ENCODE measurements at regions not wholly inside any gene's neighbourhood (a gene's known extent, or its start where the extent isn't known, plus 50 kb on each side); places are given as distances from the start of the nearest gene placed in this dataset.

DNA sequence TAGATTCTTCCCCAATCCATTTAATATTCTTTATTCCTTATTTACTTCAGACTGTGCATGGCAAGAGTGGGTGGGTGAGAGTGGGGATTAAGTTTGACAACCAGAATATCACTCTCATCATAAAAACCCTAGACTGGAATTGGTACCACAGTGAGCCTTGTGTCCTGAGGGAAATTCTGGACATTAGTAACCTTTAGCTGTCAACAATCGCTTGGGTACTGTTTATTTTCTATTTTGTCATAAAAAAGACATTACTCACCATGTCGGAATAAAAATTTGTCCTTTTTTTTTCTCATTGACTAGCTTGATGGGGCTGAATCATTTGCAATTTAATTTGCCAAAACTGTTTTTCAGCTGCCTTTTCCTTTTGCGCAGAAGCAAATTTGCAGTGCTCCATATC is 176.1 kb upstream of the SEMA3C start:
- intact Hi-C loops (cut with DNase I; ENCODE audit: low total_unique reads) = no loop called here
- no peak for DNase-seq (ENCODE audit: low spot score in 2 of 2)
- no peak for TF ChIP-seq POLR2A (IDR thresholded peaks at IDR 0.05)
- TF ChIP-seq, protein P1, sequence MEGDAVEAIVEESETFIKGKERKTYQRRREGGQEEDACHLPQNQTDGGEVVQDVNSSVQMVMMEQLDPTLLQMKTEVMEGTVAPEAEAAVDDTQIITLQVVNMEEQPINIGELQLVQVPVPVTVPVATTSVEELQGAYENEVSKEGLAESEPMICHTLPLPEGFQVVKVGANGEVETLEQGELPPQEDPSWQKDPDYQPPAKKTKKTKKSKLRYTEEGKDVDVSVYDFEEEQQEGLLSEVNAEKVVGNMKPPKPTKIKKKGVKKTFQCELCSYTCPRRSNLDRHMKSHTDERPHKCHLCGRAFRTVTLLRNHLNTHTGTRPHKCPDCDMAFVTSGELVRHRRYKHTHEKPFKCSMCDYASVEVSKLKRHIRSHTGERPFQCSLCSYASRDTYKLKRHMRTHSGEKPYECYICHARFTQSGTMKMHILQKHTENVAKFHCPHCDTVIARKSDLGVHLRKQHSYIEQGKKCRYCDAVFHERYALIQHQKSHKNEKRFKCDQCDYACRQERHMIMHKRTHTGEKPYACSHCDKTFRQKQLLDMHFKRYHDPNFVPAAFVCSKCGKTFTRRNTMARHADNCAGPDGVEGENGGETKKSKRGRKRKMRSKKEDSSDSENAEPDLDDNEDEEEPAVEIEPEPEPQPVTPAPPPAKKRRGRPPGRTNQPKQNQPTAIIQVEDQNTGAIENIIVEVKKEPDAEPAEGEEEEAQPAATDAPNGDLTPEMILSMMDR (IDR thresholded peaks at IDR 0.05) = no peak
- 69 to 76% methylated on average over 3 of the region's 3 CpGs for WGBS, 2 donors
- H3K4me3 ChIP-seq (ENCODE audit: low read depth, poor library complexity, severe bottlenecking) = no peak overlapping the region

DNA sequence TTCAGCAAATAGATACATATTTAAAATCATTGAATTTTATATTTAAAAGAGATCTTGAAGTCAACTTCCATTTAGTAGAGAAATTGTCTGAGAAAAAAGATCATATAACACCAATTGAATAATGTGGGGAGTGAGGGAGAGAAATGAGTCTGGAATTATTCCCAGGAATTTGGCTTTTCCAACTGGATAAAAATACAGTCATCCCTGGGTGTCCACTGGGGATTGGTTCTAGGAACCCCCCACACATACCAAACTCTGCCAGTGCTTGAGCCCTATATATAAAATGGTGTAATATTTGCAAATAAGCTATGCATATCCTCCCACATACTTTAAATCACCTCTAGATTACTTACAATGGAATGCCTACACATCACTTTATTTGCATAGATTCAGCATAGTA is 162.8 kb upstream of the SEMA3C start:
- intact Hi-C loops (cut with DNase I; ENCODE audit: low total_unique reads) = no loop called here

DNA sequence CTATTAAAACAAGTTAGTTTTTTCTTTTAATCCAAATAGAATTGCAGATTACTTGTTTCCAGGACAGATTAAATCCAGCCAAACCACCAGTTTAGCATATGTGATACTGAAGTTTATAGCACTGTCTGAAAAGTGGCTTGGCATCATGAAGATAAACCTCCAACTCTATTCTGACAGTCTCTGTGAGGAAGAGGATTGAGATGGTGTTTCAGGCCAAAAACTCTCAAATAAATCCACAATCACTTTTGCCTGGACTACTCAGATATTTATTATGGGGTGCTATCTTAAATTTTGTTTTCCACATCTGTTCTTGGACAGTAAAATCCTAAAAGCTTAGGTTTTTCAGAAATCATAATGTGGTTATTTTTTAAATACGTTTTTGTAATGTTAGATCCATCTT is 161.7 kb upstream of the SEMA3C start:
- no peak for DNase-seq (ENCODE audit: low spot score in 2 of 2)
- intact Hi-C loops (cut with DNase I; ENCODE audit: low total_unique reads) = no loop called here
- no peak overlapping the region for H3K4me3 ChIP-seq (ENCODE audit: low read depth, poor library complexity, severe bottlenecking)
- TF ChIP-seq, protein P1 (IDR thresholded peaks at IDR 0.05) = no peak
- TF ChIP-seq POLR2A (IDR thresholded peaks at IDR 0.05) = no peak
- 82 to 85% methylated on average over 1 of the region's 1 CpG for WGBS, 2 donors

More for the DNA sequence above, 162.8 kb upstream of the SEMA3C start:
- no peak overlapping the region for H3K4me3 ChIP-seq (ENCODE audit: low read depth, poor library complexity, severe bottlenecking)
- no peak for TF ChIP-seq POLR2A (IDR thresholded peaks at IDR 0.05)
- TF ChIP-seq, protein P1 (IDR thresholded peaks at IDR 0.05) = no peak
- no peak for DNase-seq (ENCODE audit: low spot score in 2 of 2)

DNA sequence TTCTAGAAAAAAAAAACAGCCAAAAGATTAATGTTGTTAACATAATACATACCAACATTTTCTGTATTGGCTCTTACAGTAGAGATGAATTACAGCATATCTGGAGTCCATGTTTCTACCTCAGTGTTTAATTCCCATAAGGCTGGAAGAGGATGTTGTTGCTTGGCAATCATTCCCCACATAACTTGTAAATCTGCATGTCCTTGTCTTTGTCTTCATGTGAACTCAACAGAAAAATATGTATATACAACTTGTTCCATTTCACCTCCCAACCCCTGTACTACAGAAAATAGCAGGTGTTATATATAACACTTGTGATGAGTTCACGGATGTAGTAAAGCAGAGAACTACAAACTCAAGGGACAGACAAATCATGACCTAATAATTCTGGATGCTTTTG is 160.9 kb upstream of the SEMA3C start:
- intact Hi-C loops (cut with DNase I; ENCODE audit: low total_unique reads) = no loop called here
- TF ChIP-seq, protein P1 (IDR thresholded peaks at IDR 0.05) = no peak
- TF ChIP-seq POLR2A (IDR thresholded peaks at IDR 0.05) = no peak
- H3K4me3 ChIP-seq (ENCODE audit: low read depth, poor library complexity, severe bottlenecking) = no peak overlapping the region
- no peak for DNase-seq (ENCODE audit: low spot score in 2 of 2)
- 70 to 72% methylated on average over 1 of the region's 1 CpG for WGBS, 2 donors

DNA sequence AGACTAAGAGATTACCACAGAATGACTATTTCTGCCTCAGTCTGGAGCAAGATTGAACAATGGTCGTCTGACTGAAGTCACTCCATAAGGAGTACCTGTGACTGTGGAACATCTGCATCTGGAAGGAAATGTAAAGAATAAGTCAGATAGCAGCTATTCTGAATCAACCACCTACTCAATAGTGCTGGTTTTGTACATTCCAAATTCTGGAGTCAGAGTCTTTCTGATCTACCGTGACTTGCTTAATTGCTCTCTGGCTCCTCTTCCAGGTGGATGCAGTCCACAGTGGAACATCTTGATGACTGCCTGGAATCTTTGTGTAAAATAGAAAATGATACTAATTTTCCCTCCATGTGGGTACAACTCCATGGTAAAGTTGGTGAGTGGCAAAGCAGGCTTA is 156.3 kb upstream of the SEMA3C start:
- 37 to 45% methylated on average over 2 of the region's 2 CpGs for WGBS, 2 donors
- intact Hi-C loops (cut with DNase I; ENCODE audit: low total_unique reads) = no loop called here
- TF ChIP-seq POLR2A (IDR thresholded peaks at IDR 0.05) = no peak
- TF ChIP-seq, protein P1 (IDR thresholded peaks at IDR 0.05) = no peak
- DNase-seq (ENCODE audit: low spot score in 2 of 2) = no peak
- H3K4me3 ChIP-seq (ENCODE audit: low read depth, poor library complexity, severe bottlenecking) = no peak overlapping the region

DNA sequence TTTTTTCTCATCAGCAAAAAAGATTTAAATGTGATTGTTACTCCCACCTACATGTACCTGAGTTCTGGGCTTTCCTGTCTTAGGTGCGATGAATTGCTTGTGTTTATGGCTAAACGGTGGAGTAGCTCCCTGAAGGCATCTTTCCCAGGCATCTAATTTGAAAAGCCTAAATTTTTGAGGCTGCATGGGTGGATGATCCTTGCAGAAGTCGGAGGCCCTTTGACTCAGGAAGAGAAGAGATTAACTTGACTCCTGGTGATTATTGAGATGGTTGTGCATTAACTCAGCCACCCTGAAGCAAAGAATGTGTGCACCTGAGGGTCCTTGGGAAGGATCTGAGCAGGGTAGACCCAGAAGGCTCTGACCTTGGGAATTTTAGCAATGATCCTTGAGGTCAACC is 155.6 kb upstream of the SEMA3C start:
- WGBS, 2 donors = 66 to 69% methylated on average over 3 of the region's 3 CpGs
- TF ChIP-seq POLR2A (IDR thresholded peaks at IDR 0.05) = no peak
- intact Hi-C loops (cut with DNase I; ENCODE audit: low total_unique reads) = no loop called here
- no peak for DNase-seq (ENCODE audit: low spot score in 2 of 2)
- H3K4me3 ChIP-seq (ENCODE audit: low read depth, poor library complexity, severe bottlenecking) = no peak overlapping the region
